HK-2 (cell line): ENCODE measurements at regions not wholly inside any gene's neighbourhood (a gene's known extent, or its start where the extent isn't known, plus 50 kb on each side); places are given as distances from the start of the nearest gene placed in this dataset.

Experiments used
- DNase-seq: peaks from one replicate; pipeline ENCODE4 v3.0.0-alpha.2; 2018; ENCODE audit not compliant: unreplicated experiment

DNA sequence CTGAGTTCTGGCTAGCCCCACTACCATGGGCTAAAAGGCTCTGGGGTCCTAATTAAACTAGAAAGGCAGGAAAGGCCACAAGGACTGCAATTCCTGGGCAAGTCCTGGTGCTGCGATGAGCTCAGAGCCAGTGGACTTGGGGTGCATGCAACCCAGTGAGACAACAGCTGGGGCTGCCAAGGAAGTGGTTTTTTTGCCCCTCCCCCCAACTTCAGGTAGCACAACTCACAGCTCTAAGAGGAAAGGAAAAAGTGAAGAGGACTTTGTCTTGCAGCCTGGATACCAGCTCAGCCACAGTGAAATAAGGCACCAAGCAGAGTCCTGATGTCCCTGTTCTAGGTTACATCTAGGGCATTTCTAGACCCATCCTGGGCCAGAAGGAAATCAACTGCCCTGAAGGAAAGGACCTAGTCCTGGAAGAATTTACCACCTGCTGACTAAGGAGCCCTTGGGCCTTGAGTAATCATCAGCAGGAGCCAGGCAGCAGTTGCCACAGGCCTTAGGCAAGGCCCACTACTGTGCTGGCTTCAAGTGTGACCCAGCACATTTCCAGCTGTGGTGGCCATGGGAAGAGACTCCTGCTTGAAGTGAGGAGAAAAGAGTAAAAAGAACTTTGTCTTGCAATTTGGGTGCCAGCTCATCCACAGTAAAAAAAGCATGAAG, 358.4 kb downstream of the BTBD3 start:
- DNase-seq: no peak

GRCh38 chr20:12287575-12287974, 369.9 kb downstream of the BTBD3 start:
- DNase-seq: no peak

GRCh38 chr20:12289465-12289864, 371.8 kb downstream of the BTBD3 start:
- DNase-seq: no peak

DNA sequence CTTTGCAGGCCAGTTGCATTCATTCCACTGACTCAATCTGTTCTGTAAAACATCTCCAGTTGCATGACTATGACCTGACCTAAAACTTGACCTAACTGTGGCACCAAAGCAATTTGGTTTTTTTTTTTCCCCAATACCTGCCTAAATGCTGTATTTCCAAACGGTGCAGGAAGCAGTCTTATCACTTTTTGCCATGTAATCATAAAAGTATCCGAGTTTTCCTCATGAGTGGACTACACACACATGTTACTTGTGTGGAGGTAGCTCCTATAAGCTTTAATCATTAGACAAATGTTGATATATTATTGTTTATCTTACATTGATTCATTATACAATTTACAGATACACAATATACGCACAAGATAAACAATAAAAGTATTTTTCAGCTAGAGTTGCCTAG, 373.7 kb downstream of the BTBD3 start:
- DNase-seq: no peak

GRCh38 chr20:12293900-12294299, 376.2 kb downstream of the BTBD3 start:
- no peak for DNase-seq

GRCh38 chr20:12294678-12295077, 377.0 kb downstream of the BTBD3 start:
- DNase-seq: no peak

- no peak for DNase-seq
Observed at GRCh38 chr20:12305188-12305950, 387.7 kb downstream of the BTBD3 start.

GRCh38 chr20:12306107-12306506, 388.4 kb downstream of the BTBD3 start:
- DNase-seq: no peak

GRCh38 chr20:12311094-12311865, 393.6 kb downstream of the BTBD3 start:
- DNase-seq: no peak

DNA sequence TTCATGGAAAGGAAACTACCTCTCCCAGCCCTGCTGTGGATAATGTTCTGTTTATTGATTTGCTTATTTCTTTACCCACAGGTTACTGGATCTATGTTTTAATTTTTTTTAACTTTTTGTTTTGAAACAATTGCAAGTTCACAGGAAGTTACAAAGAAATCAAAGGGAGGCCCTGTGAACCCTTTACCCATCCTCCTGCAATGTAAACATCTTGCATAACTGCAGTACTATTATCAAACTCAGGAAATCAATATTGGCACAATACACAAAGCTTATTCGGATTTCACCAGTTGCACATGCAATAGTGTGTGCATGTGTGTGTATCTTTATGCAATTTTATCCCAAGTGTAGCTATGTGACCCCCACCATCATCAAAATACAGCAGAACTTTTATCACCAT, 398.0 kb downstream of the BTBD3 start:
- DNase-seq: no peak

DNA sequence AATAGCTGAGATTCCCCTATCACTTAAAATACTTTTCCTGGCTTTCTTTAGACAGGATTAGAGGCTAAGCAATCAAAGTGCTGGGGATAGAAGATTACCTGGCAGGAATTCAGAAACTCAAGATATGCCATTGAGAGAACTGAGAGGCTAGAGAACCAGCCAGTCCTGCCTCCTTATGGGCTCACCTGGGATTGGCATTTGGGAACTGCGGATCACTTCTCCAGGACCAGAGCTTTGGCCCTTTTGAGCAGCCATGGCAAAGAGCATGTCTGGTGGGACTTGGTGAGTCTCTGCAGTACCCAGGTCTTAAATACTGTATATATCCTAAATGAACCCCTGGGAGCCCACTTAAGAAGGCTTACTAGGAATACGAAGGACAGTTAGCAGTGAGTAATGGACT, 399.1 kb downstream of the BTBD3 start:
- no peak for DNase-seq

- no peak for DNase-seq
Observed at GRCh38 chr20:12317433-12317832, 399.7 kb downstream of the BTBD3 start.

- DNase-seq: no peak
Observed at GRCh38 chr20:12318043-12318442, 400.4 kb downstream of the BTBD3 start.

GRCh38 chr20:12321736-12322135, 404.0 kb downstream of the BTBD3 start:
- DNase-seq: no peak

- DNase-seq: no peak
Observed at GRCh38 chr20:12327205-12327604, 409.5 kb downstream of the BTBD3 start.

DNA sequence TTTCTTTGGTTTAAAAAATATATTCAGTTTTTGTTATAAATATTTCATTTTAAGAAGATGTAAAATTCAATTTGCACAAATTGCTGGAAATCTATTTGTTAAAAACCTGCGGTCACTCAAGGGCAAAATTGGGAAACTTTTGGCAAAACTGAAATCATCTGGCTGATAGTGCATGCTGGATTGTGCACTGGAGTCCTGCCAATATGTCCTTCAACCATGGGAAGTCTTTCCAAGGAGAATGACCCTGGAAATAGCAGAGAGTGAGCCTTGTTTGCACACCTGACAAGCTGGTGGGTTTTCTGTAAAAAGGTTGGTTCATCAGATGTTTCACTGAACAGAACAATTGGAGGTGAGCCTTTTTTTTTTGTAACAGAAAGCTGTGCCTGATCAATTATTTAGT, 413.5 kb downstream of the BTBD3 start:
- no peak for DNase-seq

DNA sequence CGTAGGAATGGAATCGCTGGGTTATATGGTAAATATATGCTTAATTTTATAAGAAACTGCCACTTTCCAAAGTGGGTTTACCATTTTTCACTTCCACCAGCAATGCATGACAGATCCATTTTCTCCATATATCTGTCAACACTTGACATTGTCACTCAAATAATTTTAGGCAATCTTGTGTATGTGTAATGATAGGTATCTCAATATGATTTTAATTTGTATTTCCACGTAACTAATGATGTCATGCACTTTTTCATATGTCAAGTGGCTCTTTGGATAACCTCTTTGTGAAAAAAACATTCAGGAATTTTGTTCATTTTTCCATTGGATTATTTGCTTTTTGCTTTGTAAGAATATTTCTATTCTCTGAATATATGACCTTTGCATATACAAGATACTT, 419.9 kb downstream of the BTBD3 start:
- no peak for DNase-seq

DNA sequence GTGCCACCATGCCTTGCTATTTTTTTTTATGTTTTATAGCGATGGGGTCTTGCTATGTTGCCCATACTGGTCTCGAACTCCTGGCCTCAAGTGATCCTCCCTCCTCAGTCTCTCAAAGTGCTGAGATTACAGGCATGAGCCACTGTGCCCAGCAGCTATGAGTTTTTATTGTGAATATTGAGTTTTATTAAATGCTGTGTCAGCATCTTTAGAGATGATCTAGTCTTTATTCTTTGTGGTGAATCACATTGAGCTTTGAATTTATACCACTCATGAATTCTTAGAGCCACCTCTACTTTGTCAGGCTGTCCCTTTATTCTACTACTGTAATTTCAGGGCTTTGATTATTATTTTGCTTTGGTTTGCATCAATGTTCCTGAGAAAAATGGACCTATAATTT, 428.3 kb downstream of the BTBD3 start:
- DNase-seq: no peak

DNA sequence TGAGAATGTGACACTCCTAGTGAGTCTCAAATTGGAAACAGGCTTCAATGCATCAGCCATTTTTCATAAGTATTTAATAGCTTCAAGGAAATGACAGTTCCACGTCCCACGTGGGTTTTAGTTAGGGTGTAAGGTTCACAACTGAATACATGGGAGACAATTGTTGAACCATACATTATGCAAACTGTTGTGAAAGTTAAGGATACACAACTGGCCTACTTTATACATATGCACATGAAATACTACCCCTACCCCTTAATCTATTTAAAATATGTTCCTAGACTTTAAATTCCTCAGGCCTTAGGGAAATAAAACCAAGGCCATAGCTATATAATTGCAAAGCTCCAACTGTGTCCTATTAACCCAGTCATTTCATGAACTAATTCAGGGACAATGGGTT, 436.1 kb downstream of the BTBD3 start:
- DNase-seq: no peak

GRCh38 chr20:12354725-12355124, 437.0 kb downstream of the BTBD3 start:
- DNase-seq: no peak

DNA sequence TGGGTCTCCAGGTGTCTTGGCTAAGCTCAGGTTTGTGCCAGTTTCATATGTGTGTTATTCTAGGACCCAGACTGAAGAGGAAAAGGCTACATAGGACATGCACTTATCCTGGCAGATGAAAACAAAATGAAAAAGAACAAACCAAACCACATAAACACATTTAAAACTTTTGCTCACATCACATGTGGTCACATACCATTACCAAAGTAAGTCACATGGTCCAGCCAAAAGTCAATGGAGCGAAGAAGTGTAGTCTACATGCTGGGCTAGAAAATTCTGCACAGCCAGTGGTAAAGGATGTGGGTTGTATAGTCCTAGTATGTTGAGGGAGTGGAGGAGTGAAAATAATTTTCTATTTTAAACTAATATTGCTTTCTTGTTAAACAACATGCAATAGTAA, 437.5 kb downstream of the BTBD3 start:
- DNase-seq: no peak

GRCh38 chr20:12358006-12358654, 440.4 kb downstream of the BTBD3 start:
- DNase-seq: no peak
